ENCODE measurements at regions not wholly inside any gene's neighbourhood (a gene's known extent, or its start where the extent isn't known, plus 50 kb on each side); places are given as distances from the start of the nearest gene placed in this dataset.
A peak's percentile ranks its signal among the peaks of the same experiment; 100 is the strongest.

DNA sequence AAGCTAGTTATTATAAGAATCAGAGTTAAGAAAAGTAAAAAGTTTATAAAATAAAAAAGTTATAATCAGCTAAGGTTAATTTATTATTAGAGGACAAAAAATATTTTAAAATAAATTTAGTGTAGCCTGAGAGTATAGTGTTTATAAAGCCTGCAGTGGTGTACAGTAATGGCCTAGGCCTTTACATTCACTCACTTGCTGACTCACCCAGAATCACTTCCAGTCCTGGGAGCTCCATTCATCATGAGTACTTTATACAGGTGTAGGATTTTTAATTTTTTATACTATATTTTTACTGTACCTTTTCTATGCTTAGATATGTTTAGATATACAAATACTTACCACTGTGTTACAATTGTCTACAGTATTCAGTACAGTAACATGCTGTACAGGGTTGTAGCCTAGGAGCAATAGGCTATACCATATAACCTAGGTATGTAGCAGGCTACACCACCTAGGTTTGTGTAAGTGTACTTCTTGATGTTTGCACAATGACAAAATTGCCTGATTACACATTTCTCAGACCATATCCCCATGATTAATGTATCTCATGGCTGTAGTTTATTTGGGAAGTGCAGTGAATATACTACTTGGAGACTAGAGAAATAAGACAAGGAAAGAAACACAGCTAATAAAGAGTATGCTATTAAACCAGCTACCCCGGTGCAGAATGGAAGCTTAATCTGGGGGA is 101.9 kb upstream of the GALNT15 start:
- TF ChIP-seq, protein P1, sequence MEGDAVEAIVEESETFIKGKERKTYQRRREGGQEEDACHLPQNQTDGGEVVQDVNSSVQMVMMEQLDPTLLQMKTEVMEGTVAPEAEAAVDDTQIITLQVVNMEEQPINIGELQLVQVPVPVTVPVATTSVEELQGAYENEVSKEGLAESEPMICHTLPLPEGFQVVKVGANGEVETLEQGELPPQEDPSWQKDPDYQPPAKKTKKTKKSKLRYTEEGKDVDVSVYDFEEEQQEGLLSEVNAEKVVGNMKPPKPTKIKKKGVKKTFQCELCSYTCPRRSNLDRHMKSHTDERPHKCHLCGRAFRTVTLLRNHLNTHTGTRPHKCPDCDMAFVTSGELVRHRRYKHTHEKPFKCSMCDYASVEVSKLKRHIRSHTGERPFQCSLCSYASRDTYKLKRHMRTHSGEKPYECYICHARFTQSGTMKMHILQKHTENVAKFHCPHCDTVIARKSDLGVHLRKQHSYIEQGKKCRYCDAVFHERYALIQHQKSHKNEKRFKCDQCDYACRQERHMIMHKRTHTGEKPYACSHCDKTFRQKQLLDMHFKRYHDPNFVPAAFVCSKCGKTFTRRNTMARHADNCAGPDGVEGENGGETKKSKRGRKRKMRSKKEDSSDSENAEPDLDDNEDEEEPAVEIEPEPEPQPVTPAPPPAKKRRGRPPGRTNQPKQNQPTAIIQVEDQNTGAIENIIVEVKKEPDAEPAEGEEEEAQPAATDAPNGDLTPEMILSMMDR (conservative IDR thresholded peaks at IDR 0.05; ENCODE audit: low read depth, low read length) = no peak
- TF ChIP-seq POLR2A (IDR thresholded peaks at IDR 0.05; ENCODE audit: low read depth, low read length) = no peak
- no peak for TF ChIP-seq RCOR1 (IDR thresholded peaks at IDR 0.05; ENCODE audit: insufficient replicate concordance, low read length)
- no peak for TF ChIP-seq RAD21 (IDR thresholded peaks at IDR 0.05; ENCODE audit: low read length)
- peak; percentile 66; the same call in 1 of the 2 replicates for TF ChIP-seq FOS (IDR thresholded peaks at IDR 0.05; ENCODE audit: low read depth, low read length)

Measured in IMR-90 (cell line).